H9 (cell line): ENCODE measurements at regions not wholly inside any gene's neighbourhood (a gene's known extent, or its start where the extent isn't known, plus 50 kb on each side); places are given as distances from the start of the nearest gene placed in this dataset.

Experiments
- DNase-seq: peaks from one replicate; pipeline ENCODE4 v3.0.0-alpha.2; 2017
- H2AFZ ChIP-seq: one replicate; pipeline ENCODE4 v1.6.1; 2013; ENCODE audit warnings: mild to moderate bottlenecking, low read length, control low read depth, moderate library complexity
- H2AK5ac ChIP-seq: 2 replicates; pipeline ENCODE4 v1.6.1; 2013; ENCODE audit warnings: low read length, control low read depth, mixed read lengths; ENCODE audit not compliant: insufficient read length
- H2BK120ac ChIP-seq: one replicate; pipeline ENCODE4 v1.6.1; 2013; ENCODE audit warnings: low read depth, mild to moderate bottlenecking, low read length, control low read depth, inconsistent platforms; ENCODE audit not compliant: poor library complexity, severe bottlenecking
- H2BK12ac ChIP-seq: 2 replicates; pipeline ENCODE4 v1.6.1; 2013; ENCODE audit warnings: low read length, control low read depth, mixed read lengths, low read depth; ENCODE audit not compliant: insufficient read length
- H2BK15ac ChIP-seq: 2 replicates; pipeline ENCODE4 v1.6.1; 2013; ENCODE audit warnings: low read depth, low read length, control low read depth
- H2BK20ac ChIP-seq: one replicate; pipeline ENCODE4 v1.6.1; 2013; ENCODE audit warnings: low read depth, mild to moderate bottlenecking, low read length, control low read depth, inconsistent platforms; ENCODE audit not compliant: poor library complexity, severe bottlenecking
- H2BK5ac ChIP-seq: 2 replicates; pipeline ENCODE4 v1.6.1; 2013; ENCODE audit warnings: low read length, control low read depth, mixed read lengths; ENCODE audit not compliant: insufficient read length
- H3K14ac ChIP-seq: 2 replicates; pipeline ENCODE4 v1.6.1; 2013; ENCODE audit warnings: low read length, control low read depth; ENCODE audit not compliant: insufficient read depth
- H3K18ac ChIP-seq: 2 replicates; pipeline ENCODE4 v1.6.1; 2013; ENCODE audit warnings: low read depth, mild to moderate bottlenecking, mixed read lengths, low read length, control low read depth; ENCODE audit not compliant: insufficient read length
- H3K23ac ChIP-seq: 2 replicates; pipeline ENCODE4 v1.6.1; 2013; ENCODE audit warnings: low read length, control low read depth, mixed read lengths, low read depth; ENCODE audit not compliant: insufficient read length
- H3K23me2 ChIP-seq: 2 replicates; pipeline ENCODE4 v1.6.1; 2013; ENCODE audit warnings: low read depth, mild to moderate bottlenecking, mixed read lengths, low read length, control low read depth; ENCODE audit not compliant: insufficient read length, poor library complexity, severe bottlenecking
- H3K27ac ChIP-seq: 2 replicates; pipeline ENCODE4 v1.5.1; 2013; ENCODE audit warnings: low read length, control low read depth, mixed read lengths, low read depth; ENCODE audit not compliant: insufficient read length
- H3K27me3 ChIP-seq: 2 replicates; pipeline ENCODE4 v1.6.1; 2013; ENCODE audit warnings: low read length, control low read depth, inconsistent platforms; ENCODE audit not compliant: insufficient read depth
- H3K4ac ChIP-seq: 2 replicates; pipeline ENCODE4 v1.6.1; 2013; ENCODE audit warnings: low read depth, mild to moderate bottlenecking, control low read depth, inconsistent platforms, low read length, moderate library complexity
- H3K4me1 ChIP-seq: 2 replicates; pipeline ENCODE4 v1.6.1; 2013; ENCODE audit warnings: low read length, control low read depth, inconsistent platforms; ENCODE audit not compliant: insufficient read depth
- H3K4me2 ChIP-seq: 2 replicates; pipeline ENCODE4 v1.6.1; 2013; ENCODE audit warnings: low read length, control low read depth, mixed read lengths; ENCODE audit not compliant: insufficient read length, insufficient read depth
- H3K56ac ChIP-seq: 2 replicates; pipeline ENCODE4 v1.6.1; 2013; ENCODE audit warnings: low read depth, mild to moderate bottlenecking, mixed read lengths, low read length, control low read depth; ENCODE audit not compliant: insufficient read length
- H3K79me1 ChIP-seq: 2 replicates; pipeline ENCODE4 v1.6.1; 2013; ENCODE audit warnings: low read depth, mild to moderate bottlenecking, moderate library complexity, low read length, control low read depth, inconsistent platforms; ENCODE audit not compliant: insufficient read depth, poor library complexity, severe bottlenecking
- H3K79me2 ChIP-seq: 2 replicates; pipeline ENCODE4 v1.6.1; 2013; ENCODE audit warnings: low read length, control low read depth, inconsistent platforms; ENCODE audit not compliant: insufficient read depth
- H3K9ac ChIP-seq: 2 replicates; pipeline ENCODE4 v1.6.1; 2013; ENCODE audit warnings: low read length, control low read depth, mixed read lengths; ENCODE audit not compliant: insufficient read length; ENCODE audit errors: extremely low read depth
- H3K9me3 ChIP-seq: one replicate; pipeline ENCODE4 v1.6.1; 2013; ENCODE audit warnings: low read depth, low read length, inconsistent platforms; ENCODE audit not compliant: control insufficient read depth
- H3T11ph ChIP-seq: one replicate; pipeline ENCODE4 v1.6.1; 2013; ENCODE audit warnings: mild to moderate bottlenecking, low read length, control low read depth, inconsistent platforms
- H4K20me1 ChIP-seq: one replicate; pipeline ENCODE4 v1.6.1; 2013; ENCODE audit not compliant: control insufficient read depth, insufficient read length, insufficient read depth
- H4K5ac ChIP-seq: 2 replicates; pipeline ENCODE4 v1.6.1; 2013; ENCODE audit warnings: low read depth, mild to moderate bottlenecking, mixed read lengths, low read length, control low read depth; ENCODE audit not compliant: insufficient read length
- H4K8ac ChIP-seq: replicated peaks from 2 replicates; pipeline ENCODE4 v1.6.1; 2013; ENCODE audit warnings: low read length, control low read depth, mixed read lengths, low read depth; ENCODE audit not compliant: insufficient read length
- H4K91ac ChIP-seq: 2 replicates; pipeline ENCODE4 v1.6.1; 2013; ENCODE audit warnings: low read depth, mild to moderate bottlenecking, moderate library complexity, mixed read lengths, low read length, control low read depth; ENCODE audit not compliant: insufficient read length
- H3K27ac Mint-ChIP-seq, 3 experiments: 2 replicates in 2 of 3; 3 replicates in 1 of 3; pipeline ENCODE4 v1.8.0; 2020 to 2021; ENCODE audit warnings: mixed read lengths in 3 of 3, mild to moderate bottlenecking in 1 of 3, moderate library complexity in 1 of 3
- H3K27me3 Mint-ChIP-seq: 2 replicates; pipeline ENCODE4 v1.8.0; 2021; ENCODE audit warnings: low read depth, mild to moderate bottlenecking, moderate library complexity, mixed read lengths
- H3K36me3 Mint-ChIP-seq, 3 experiments: 2 replicates in 2 of 3; 3 replicates in 1 of 3; pipeline ENCODE4 v1.8.0; 2020 to 2021; ENCODE audit warnings: low read depth in 3 of 3, mixed read lengths in 3 of 3; ENCODE audit not compliant: insufficient read depth in 1 of 3
- H3K4me1 Mint-ChIP-seq, 2 experiments: 2 replicates each; pipeline ENCODE4 v1.8.0; 2020; ENCODE audit warnings: mixed read lengths in 2 of 2
- H3K4me3 Mint-ChIP-seq, 2 experiments: 2 replicates in 1 of 2; 3 replicates in 1 of 2; pipeline ENCODE4 v1.8.0; 2020 to 2021; ENCODE audit warnings: mild to moderate bottlenecking in 2 of 2, mixed read lengths in 2 of 2, moderate library complexity in 1 of 2
- H3K9me3 Mint-ChIP-seq, 2 experiments: 2 replicates in 1 of 2; 3 replicates in 1 of 2; pipeline ENCODE4 v1.8.0; 2020; ENCODE audit warnings: mild to moderate bottlenecking in 2 of 2, mixed read lengths in 2 of 2, moderate library complexity in 1 of 2
- whole genome bisulfite sequencing: extraction: QIAGEN DNeasy Blood & Tissue Kit; methylation state at CpG from one replicate; pipeline ENCODE4 v1.1.7; 2013; ENCODE audit warnings: missing lambda C conversion rate, low lambda C conversion rate, mixed read lengths; ENCODE audit not compliant: insufficient read length; ENCODE audit errors: extremely low coverage; 5-methylcytosine and 5-hydroxymethylcytosine counted together
- TF ChIP-seq, protein P1 (sequence below): fragments of 200-600 bp; sonication (generic); conservative IDR thresholded peaks from 3 replicates; pipeline ENCODE4 v1.8.0; 2021; ENCODE audit warnings: antibody characterized with exemption, mild to moderate bottlenecking

DNA sequence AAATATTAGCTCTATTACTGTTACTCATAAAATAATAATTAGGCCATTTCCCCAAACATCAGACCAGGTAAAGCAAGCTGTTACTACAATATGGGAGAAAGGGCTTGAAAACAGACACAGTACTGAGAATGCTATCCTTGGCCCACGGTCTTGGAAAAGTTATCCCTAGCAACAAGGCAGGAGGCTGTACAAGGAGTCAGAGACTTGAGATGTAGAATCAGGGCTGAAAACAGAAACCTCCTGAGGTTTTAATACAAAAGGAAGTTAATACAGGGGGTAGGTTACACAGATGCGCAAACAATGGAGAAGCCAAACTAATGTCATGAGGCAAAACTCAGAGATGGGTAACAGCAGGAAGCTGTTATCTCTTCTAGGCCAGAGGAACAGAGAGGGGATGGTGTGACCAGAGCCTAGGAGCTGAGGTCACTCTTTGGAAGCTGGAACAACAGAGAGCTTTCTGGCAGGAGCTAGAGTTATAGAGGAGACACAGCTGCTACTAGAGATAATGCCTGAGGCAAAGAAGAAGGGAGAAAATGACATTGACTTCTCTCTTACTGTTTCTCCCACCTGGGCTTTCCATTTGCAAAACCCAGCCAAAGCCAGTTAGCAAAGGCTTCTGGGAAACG is 248.8 kb downstream of the SUDS3 start:
- Histone ChIP-seq H4K5ac (no peak overlapping the region), H3K4ac (no peak overlapping the region), H2AK5ac (no peak overlapping the region), H3K27ac (no peak overlapping the region), H3K23ac (no peak overlapping the region), H3K18ac (no peak overlapping the region), H4K20me1 (no peaks in the 10 kb centered on the region), H3K9me3 (no peaks in the 10 kb centered on the region), H3K27me3 (no peaks in the 10 kb centered on the region), H3T11ph (no peak overlapping the region), H2BK15ac (no peak overlapping the region), H3K79me2 (no peaks in the 10 kb centered on the region), H3K56ac (no peak overlapping the region), H3K14ac (no peak overlapping the region), H3K23me2 (no peaks in the 10 kb centered on the region), H4K8ac (no peak overlapping the region), H3K79me1 (no peaks in the 10 kb centered on the region), H4K91ac (no peak overlapping the region), H3K4me2 (no peak overlapping the region), H2BK5ac (no peak overlapping the region), H2BK12ac (no peak overlapping the region), H2AFZ (no peak overlapping the region), H2BK20ac (no peak overlapping the region), H3K9ac (no peak overlapping the region), H3K4me1 (no peaks in the 10 kb centered on the region), H2BK120ac (no peak overlapping the region)
- WGBS, result no CpG with 5 or more reads among the region's 3 CpGs
- DNase-seq, result no peak
- Mint-ChIP-seq H3K4me1 (peaks cover 17 to 19% of the 10 kb centered on the region in 2 experiments), H3K27ac (0 out of 7 replicates have a peak overlapping the region, but pooled peaks of 2 of the 3 experiments have one; percentile 19 to 48), H3K4me3 (no peak overlapping the region), H3K27me3 (no peaks in the 10 kb centered on the region; the same call in 1 of the 2 replicates), H3K9me3 (peaks cover 3 to 7% of the 10 kb centered on the region in 2 experiments; a peak in 4 of 5 replicates), H3K36me3 (peaks cover 0 to 8% (median 0%) of the 10 kb centered on the region in 3 experiments; a peak in 2 of 7 replicates)
- TF ChIP-seq, protein P1, sequence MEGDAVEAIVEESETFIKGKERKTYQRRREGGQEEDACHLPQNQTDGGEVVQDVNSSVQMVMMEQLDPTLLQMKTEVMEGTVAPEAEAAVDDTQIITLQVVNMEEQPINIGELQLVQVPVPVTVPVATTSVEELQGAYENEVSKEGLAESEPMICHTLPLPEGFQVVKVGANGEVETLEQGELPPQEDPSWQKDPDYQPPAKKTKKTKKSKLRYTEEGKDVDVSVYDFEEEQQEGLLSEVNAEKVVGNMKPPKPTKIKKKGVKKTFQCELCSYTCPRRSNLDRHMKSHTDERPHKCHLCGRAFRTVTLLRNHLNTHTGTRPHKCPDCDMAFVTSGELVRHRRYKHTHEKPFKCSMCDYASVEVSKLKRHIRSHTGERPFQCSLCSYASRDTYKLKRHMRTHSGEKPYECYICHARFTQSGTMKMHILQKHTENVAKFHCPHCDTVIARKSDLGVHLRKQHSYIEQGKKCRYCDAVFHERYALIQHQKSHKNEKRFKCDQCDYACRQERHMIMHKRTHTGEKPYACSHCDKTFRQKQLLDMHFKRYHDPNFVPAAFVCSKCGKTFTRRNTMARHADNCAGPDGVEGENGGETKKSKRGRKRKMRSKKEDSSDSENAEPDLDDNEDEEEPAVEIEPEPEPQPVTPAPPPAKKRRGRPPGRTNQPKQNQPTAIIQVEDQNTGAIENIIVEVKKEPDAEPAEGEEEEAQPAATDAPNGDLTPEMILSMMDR, result no peak
